HG02981 (cell line): ENCODE measurements at regions not wholly inside any gene's neighbourhood (a gene's known extent, or its start where the extent isn't known, plus 50 kb on each side); places are given as distances from the start of the nearest gene placed in this dataset.

Source experiments
- ATAC-seq: cut with Tn5 transposase; IDR thresholded peaks from one replicate; pipeline ENCODE4 v1.9.1; 2021; ENCODE audit warnings: mild to moderate bottlenecking, moderate library complexity; ENCODE audit not compliant: unreplicated experiment

DNA sequence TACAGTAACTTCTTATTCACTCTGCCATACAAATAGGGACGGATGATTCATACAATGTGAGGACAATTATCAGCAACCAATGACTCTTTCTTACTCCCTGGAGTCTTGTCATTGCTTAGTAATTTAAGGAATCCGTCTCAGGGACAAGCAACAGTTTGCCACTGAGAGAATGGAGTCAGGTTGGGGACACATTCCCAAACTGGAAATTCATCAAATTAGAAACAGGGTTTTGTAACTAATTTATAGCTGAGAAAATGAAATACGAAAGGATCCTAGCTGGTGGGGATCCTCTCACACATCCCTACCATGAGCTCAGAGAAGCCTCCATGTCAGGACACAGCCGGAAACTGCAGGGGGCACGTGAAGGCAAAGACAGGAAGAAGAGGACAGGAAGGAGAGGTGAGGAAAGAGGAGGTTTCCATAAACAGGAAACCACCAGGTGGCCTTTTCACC, 50.4 kb upstream of the KDR start:
- ATAC-seq: no peak

DNA sequence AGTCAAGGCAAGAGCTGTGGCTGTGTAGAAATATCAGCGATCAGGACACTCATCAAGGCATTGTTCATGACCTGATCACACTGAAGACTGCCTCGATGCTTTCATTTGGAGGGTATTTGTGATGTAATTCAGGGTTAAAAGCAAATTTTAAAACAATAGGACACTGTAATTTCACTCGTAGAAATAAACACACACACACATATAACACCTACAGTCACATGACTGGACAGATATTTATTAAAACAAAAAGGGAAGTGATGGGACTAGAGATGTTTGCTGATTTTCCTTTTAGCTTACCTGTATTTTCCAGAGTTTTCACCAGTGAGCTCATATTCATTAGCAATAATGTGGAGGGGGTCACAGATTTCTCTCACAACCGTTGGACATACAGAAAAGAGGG, 51.1 kb upstream of the KDR start:
- ATAC-seq: no peak

DNA sequence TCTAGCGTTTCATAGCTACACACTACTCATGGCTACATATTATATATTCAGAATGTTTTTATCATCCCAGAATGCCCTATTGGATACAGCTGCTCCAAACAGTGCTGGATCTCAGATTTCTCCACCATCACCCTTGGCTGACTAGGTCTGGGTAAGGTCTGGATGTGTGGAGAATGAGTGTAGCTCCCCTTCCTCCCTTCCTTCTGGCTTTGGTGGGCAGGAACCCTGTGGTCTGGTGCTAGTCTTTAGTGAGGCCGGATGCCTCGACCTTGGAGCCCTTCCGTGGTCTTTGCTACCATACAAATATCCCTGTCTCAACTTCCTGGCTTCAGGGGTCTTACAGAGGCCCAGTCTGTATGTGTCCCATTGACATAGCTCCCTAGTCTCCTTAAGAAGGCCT, 52.1 kb upstream of the KDR start:
- ATAC-seq: no peak

DNA sequence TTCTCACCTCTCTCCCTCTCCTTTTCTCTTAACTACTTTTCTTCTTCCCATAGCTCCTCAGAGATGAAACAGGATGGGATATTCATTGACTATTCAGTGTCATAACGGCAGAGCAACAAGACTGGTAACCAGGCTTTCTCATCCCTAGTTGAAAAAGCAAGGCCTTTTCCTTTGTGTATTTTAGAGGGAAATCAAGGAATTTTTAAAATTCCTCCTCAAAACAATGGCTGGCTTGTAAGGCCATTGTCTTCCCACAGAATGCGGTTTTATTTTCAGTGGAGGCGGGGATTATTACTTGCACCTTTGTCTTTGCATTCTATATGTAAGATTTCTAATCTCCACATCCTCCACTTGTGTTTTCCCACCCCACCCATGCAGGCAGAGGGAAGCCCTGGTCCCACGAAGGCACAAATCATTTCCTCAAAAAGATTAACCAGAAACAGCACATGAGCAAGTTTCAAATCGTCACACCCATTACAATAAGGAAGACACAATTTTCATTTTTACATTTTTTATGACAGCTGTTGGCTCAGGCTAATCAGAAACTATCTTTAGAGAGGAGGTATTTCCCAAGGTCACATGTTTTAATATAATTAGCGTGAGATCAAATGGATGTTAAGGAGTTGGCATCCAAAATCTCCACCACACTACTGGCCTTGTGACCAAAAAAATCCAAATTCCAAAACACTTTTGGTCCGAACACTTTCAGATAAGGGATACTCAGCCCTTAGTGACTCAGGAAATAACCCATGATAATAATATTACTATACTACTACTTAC, 53.0 kb upstream of the KDR start:
- no peak for ATAC-seq

DNA sequence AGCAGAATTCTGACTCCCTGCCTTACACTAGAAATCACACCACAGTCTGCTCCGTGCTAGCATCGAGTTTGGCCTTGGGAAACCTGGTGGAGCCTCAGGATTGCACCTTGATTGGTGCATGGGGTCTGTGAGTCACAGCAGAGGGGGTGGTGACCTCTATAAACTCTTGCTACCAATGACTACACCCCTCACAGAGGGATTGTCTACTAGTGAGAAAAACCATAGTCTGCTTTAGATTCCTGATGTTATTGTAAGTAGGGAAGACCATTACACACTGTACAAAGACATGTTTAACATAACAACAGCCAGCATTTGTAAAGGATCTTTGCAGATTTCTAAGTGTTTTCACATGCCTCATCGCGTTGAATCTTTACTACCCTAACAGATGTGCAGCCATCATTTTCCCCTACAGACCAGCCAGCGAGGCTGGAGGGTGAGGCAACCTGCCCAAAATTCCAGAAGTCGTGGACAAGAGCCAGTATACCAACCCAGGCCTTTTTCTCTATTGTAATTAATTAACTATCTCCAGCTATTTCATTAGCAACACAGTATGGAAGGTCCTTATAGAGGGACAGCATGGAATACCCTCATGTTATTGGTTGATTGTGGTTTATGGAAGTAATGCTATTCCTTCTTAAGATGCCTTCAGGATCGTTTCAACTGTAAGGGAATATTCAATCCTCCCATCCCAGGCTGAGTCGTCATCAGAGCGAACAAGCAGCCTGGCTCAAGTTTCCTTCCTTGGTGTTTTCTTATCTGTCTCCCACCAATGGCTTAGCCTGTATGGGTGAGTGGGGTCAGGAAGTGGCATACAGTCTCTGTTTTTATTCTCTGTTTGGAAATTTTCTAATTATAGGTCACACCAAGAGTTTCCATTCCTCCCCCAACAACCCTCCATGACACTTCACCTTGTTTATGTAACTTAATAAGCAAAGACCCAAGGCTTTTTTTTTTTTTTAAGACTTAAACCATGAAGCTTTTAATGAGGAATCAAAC, 55.9 kb upstream of the KDR start:
- ATAC-seq: no peak

DNA sequence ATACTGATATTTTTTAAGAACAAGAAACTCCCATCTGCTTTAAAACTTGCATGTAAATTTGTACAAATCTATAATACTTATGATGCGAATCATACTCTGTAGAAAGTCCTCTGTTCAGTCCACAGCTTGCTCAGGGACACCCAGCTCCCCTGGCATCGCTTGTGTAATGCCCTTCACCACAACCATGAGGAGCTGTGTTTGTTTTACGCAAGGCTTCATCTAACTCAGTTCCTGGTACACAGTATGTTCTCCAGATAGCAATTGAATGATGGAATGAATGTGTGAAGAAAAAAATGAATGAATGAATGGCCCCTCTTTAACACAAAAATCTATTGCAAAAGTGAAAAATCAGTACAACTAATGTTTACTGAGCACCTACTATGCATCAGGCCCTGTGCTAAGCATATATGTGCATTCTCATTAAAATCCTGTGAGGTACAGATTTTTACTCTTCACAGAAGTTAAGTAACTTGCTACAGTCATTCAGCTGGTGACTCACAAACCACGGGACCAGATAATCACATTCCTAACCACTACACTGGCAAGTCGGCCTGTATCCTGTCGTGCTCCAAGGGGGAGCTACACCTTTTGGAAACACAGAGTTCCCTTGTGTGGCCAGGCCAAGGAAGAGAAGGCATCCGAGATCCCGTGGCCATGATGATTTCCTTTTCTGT, 58.7 kb upstream of the KDR start:
- no peak for ATAC-seq

DNA sequence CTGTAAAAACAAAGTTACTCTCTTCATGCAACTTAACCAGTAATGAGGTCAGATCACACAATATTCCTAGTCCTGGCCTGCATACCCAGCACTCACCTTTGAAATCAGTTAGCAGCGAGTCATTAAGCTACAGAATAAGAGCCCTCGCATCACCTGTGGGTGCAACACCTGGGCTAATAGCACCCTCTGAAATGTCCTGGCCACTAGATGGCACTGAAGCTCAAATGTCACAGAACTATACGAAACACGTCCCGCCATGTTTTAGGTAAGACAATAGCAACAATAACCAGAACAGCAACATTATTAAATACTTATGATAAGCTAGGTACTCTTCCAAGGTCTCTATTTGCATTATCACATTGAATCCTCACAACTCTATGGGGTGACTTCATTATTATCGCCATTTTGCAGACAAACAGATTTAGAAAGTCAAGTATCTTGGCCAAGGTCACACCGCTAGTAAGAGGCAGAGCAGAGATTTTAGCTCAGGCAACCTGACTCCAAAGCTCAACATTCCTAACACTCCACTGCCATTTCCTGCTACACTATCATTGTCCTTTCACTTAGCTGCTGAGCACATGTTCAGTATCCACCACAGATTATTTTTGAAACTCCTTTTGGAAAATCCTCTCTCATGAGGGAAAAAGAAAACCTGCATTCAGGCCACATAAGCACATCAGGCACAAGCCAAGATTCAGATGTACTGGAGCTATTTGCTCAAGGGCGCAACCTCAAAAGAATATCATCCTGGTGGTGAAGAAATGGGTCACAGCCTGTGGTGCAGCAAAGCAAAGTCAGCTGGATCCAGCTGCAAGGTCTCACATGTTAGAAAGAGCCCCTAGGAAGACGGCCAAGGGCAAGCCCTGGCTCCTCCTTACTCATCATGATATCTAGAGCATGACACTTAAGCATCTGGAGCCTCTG, 59.5 kb upstream of the KDR start:
- ATAC-seq: peak; percentile 44

DNA sequence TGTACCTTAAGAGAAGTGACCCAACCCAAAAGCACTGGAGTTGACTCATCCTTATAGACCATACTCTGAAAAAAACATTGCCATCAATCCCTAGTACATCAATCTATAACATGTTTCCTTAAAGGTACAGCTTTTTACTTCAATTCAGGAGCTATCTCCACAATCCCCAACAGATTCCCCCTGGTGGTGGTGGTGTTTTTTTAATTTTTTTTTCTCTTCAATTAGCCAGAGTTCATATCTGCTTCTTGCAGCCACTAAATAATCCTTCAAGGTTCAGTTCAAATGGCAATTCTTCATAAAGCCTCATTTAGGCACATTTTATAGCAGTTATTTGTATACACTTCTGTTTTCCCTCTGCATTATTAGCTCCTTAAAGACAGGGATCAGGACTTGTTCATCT, 60.7 kb upstream of the KDR start:
- ATAC-seq: no peak

DNA sequence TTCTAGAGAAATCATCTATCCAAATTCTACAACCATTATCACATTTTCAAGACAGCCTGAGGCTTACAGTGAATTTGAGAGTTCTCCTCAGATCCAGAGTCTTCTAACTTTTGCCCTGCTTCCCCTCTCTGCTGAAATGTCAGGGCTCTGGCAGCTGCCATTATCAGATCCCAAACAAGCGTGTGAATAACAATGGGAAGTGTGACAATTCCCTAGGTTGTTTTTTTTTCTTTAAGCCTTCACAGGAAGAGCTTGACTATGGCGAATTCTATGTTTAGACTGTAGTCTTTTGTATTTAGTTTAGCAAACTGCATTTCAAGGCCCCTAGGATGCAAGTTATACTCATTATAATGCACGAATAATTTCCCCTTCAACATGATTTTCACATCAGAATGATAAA, 61.3 kb upstream of the KDR start:
- no peak for ATAC-seq

DNA sequence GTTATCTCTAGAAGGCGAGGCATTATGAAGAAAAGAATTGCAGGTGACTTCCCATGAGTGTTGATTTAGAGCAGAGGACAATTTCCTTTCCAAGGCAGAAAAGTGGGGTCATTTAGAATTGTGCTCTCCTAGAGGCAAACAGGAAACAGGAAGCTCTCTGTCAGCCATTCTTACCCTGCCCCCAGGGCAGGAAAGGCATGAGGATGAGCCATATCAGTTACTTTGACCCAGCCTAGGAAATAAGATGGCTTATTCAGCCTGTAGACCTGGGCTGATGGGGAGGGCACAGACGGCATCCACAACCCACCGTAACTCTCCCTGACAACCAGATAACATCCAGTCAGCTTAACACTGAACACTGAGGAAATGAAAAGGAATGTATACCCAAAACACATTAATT, 88.8 kb upstream of the KDR start:
- ATAC-seq: no peak

DNA sequence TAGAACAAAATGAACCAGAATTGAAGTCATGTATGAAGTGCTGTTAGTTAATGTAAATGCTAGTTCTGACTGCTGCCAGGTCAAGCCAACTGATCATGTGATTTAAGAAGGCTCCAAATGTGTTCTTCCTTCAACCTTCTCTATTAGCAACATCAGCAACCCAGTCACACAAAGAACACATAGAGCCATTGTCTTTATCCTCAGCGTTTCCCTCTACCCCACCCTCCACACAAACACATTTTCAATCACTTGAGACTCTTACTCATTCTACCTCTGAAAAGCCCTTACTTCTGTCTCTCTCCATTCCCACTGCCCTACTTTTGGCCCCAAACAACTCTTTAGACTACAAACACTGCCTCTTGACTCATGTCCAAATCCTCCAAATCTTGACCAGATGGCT, 89.7 kb upstream of the KDR start:
- ATAC-seq: no peak

DNA sequence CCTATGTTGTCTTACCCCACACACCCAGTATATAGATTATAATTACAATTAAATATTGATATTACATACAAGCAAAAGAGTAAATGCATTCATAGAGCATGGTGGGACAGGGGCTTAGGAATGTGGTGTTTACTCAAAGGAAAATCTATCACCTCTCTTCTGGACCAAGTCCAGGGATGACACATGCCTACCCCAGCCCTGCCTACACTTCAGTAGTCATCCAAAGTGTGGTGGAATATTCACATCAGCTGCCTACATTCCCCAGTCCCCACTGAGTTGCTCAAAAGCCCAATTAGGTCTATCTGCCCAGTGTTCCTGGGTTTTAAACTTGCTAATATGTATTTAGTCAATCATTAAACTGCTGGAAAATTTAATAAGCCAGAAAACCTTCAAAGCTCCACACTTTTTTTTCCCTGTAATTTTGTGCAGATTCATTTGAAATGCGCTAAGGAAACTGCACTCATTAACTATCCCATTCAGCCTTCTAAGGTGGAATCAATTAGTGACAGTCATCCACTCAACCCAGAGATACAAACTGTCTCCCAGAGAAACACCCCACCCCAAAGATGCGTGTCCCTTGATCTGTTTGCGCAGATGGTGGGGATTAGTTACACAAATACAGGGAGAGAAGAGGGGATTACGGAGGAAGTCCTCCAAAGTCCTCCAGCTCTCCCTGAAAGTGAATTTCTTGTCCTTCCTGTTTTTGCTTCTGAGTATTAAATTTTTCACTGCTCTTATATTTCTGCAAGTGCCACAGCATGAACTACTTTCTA, 91.7 kb upstream of the KDR start:
- no peak for ATAC-seq

DNA sequence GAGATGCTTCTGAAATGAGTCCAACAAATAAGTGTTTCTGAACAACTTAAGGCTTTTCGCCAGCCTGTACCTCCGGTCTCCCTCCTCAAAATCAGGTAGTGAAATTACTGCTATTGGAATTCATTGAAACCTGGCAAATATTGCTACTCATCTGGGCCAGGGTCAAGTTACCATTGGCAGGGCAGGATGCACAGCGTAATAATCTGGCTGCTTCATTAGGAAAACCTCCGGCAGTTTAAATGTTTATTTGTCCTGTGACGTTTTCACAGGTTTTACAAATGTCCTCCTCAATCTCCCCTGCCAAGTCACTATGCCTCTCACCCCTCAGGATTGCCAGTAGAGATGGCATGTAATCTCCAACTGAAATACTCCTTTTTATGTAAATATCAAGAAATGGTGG, 92.6 kb upstream of the KDR start:
- no peak for ATAC-seq

DNA sequence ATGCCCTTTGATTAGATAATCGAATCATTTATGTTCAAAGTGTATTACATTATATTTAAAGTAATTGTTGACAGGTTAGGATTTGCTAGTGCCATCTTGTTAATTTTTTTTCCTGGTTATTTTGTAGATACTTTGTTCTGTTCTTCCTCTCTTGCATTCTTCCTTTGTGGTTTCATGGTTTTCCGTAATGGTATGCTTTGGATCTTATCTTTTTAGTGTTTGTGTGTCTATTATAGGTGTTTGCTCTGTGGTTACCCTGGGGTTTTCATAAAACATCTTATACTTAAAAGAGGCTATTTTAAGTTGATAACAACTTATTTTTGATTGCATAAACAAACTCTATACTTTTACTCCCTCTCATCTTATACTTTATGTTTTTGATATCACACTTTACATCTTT, 108.2 kb upstream of the SRD5A3 start:
- no peak for ATAC-seq

DNA sequence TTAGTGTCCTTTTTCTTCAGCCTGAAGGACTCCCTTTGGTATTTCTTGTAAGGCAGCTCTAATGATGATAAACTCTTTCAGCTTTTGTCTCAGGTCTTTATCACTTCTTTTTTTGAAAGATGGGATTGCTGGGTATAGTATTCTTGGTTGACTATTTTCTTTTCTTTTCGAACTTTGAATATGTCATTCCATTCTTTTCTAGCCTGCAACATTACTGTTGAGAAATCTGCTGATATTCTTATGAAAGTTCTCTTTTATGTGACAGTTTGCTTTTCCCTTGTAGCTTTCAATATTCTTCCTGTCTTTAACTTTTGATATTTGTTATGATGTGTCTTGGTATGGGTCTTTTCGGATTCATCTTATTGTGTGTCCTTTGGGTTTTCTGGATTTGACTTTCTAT, 107.6 kb upstream of the SRD5A3 start:
- no peak for ATAC-seq

DNA sequence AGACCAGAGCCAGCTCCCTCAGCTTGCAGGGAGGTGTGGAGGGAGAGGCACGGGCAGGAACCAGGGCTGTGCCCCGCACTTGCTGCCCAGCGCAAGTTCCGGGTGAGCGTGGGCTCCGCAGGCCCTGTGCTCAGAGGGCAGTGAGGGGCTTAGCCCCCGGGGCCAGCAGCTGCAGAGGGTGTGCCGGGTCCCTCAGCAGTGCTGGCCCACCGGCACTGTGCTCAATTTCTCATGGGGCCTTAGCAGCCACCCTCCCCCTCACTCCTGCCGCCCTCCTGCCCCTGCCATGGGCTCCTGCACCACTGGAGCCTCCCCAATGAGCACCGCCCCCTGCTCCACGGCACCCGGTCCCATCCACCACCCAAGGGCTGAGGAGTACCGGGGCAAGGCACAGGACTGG, 104.6 kb upstream of the SRD5A3 start:
- no peak for ATAC-seq

DNA sequence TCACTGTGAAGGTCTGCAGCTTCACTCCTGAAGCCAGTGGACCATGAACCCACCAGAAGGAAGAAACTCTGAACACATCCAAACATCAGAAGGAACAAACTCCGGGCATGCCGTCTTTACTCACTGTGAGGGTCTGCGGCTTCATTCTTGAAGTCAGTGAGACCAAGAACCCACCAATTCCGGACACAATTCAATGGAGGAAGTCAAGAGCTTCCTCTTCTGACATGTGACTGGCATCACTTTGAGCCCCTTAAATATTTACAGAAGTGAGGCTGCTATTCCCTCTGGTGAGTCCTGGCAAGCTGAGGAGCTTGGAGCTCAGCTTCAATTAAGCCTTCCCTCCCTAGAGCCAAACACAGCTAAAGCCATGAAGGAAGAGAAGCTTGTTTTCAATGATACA, 103.5 kb upstream of the SRD5A3 start:
- ATAC-seq: no peak

DNA sequence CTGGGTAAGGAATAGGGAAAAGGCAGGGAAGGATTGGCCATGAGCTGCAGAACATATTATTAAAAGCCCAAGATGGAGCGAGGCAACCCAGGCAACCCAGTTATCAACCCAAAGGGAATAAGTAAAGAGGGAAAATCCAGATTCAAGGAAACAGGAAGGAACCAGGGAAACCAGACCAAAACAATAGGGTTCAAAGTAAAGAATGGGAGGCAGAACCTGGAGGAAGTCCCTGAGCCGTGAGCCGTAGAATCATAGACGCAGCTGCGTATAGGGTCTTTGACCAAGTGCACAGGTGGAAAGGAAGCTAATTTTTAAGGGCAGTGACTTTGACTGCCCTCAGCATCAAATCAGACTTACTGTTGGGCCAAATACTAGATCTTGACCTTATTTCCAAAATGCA, 98.5 kb upstream of the SRD5A3 start:
- no peak for ATAC-seq

DNA sequence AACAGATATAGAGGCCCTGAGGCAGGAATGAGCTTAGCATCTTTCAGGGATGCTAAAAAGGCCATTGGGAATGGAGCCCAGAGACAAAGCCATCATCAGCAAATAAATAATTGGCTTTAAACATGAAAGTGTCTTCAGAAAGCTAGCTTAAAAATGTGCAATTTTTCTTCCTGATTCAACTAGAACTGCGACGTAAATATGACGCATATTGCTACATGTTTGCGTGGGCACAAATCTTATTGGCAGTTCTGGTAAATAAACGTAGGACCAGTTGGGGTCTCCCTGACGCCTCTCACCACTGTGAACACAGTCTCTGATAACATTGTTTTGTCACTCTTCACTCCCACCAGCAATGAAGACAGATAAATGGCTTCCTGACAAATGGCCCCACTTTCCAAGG, 97.3 kb upstream of the SRD5A3 start:
- ATAC-seq: no peak

DNA sequence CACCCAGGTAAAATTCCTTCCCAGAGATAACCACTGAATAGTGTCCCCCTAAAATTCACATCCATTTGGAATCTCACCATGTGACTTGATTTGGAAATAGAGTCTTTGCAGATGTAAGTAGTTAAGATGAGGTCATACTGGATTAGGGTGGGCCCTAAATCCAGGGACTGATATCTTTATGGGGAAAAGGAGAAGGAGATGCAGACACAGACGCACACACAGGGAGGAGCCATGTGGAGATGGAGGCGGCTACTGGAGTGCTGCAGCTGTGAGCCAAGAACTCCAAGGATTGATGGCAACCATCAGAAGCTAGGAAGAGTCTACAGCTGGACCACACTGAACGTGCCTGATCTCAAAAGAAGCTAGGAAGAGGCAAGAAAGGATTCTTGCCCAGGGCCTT, 96.6 kb upstream of the SRD5A3 start:
- ATAC-seq: no peak
